ENCODE measurements at regions not wholly inside any gene's neighbourhood (a gene's known extent, or its start where the extent isn't known, plus 50 kb on each side); places are given as distances from the start of the nearest gene placed in this dataset.

DNA sequence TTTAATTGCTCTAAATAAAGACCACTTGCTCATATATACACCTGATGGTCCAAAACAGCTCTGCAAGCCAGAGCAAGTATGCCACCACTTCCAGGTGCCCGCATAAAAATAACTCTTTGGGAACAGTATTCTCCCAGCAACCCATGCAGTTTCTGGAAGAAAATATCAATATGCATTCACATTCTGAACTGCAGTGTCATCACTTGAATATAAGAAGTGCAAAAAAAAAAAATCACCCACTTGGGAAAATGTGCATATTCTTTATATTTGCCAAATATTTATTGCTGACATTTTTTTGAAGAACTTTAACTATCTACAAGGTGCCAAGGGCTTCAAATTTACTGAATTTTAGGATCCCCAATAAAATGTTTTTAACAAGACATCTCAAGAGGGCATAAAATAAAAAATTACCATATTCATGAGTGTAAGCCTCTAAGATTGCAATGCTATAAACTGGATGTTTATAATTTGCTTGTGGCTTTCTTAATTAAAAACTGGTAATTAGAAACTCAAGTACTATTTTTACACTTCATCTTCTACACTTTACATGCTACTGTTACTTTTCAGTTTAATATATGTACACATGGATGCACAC is 360.6 kb upstream of the HNRNPA3 start:
- TF ChIP-seq EZH2 (IDR thresholded peaks at IDR 0.05), result no peak
- TF ChIP-seq POLR2AphosphoS5 (IDR thresholded peaks at IDR 0.05; ENCODE audit: borderline replicate concordance, low read depth, low read length), result peak; percentile 49; the same call in 1 of the 2 replicates
- TF ChIP-seq FOXP2 (optimal IDR thresholded peaks at IDR 0.05; ENCODE audit: control extremely low read depth, extremely low read length, insufficient read depth), result no peak
